HG03457 (cell line): ENCODE measurements at regions not wholly inside any gene's neighbourhood (a gene's known extent, or its start where the extent isn't known, plus 50 kb on each side); places are given as distances from the start of the nearest gene placed in this dataset.

Source experiments
- ATAC-seq: cut with Tn5 transposase; IDR thresholded peaks from one replicate; pipeline ENCODE4 v1.9.1; 2021; ENCODE audit warnings: moderate number of reproducible peaks; ENCODE audit not compliant: unreplicated experiment

GRCh38 chr2:42963452-42964068, 171.2 kb upstream of the HAAO start:
- ATAC-seq, result no peak

GRCh38 chr2:42962508-42962953, 170.1 kb upstream of the HAAO start:
- ATAC-seq, result no peak

GRCh38 chr2:42961961-42962360, 169.6 kb upstream of the HAAO start:
- ATAC-seq, result no peak

GRCh38 chr2:42961385-42961811, 169.0 kb upstream of the HAAO start:
- ATAC-seq, result no peak

- ATAC-seq, result no peak
Measured at GRCh38 chr2:42960842-42961180, 168.4 kb upstream of the HAAO start.

GRCh38 chr2:42960002-42960841, 167.8 kb upstream of the HAAO start:
- ATAC-seq, result no peak

- ATAC-seq, result no peak
Measured at GRCh38 chr2:42959234-42960001, 167.0 kb upstream of the HAAO start.

GRCh38 chr2:42958741-42959233, 166.4 kb upstream of the HAAO start:
- no peak for ATAC-seq

GRCh38 chr2:42957861-42958301, 165.5 kb upstream of the HAAO start:
- ATAC-seq, result no peak

GRCh38 chr2:42957109-42957860, 164.9 kb upstream of the HAAO start:
- ATAC-seq, result no peak

- no peak for ATAC-seq
Measured at GRCh38 chr2:42954227-42954962, 162.0 kb upstream of the HAAO start.

GRCh38 chr2:42953216-42953615, 160.8 kb upstream of the HAAO start:
- ATAC-seq, result no peak

- ATAC-seq, result no peak
Measured at GRCh38 chr2:42951263-42951938, 159.0 kb upstream of the HAAO start.

- no peak for ATAC-seq
Measured at GRCh38 chr2:42949125-42949524, 156.7 kb upstream of the HAAO start.

GRCh38 chr2:42947809-42948600, 155.6 kb upstream of the HAAO start:
- no peak for ATAC-seq

GRCh38 chr2:42944779-42945415, 152.5 kb upstream of the HAAO start:
- no peak for ATAC-seq

GRCh38 chr2:42942990-42943493, 150.7 kb upstream of the HAAO start:
- no peak for ATAC-seq
